H9 (cell line): ENCODE measurements at regions not wholly inside any gene's neighbourhood (a gene's known extent, or its start where the extent isn't known, plus 50 kb on each side); places are given as distances from the start of the nearest gene placed in this dataset.

ENCODE experiments used
- DNase-seq: peaks from one replicate; pipeline ENCODE4 v3.0.0-alpha.2; 2017
- H2AFZ ChIP-seq: one replicate; pipeline ENCODE4 v1.6.1; 2013; ENCODE audit warnings: mild to moderate bottlenecking, low read length, control low read depth, moderate library complexity
- H2AK5ac ChIP-seq: 2 replicates; pipeline ENCODE4 v1.6.1; 2013; ENCODE audit warnings: low read length, control low read depth, mixed read lengths; ENCODE audit not compliant: insufficient read length
- H2BK120ac ChIP-seq: one replicate; pipeline ENCODE4 v1.6.1; 2013; ENCODE audit warnings: low read depth, mild to moderate bottlenecking, low read length, control low read depth, inconsistent platforms; ENCODE audit not compliant: poor library complexity, severe bottlenecking
- H2BK12ac ChIP-seq: 2 replicates; pipeline ENCODE4 v1.6.1; 2013; ENCODE audit warnings: low read length, control low read depth, mixed read lengths, low read depth; ENCODE audit not compliant: insufficient read length
- H2BK15ac ChIP-seq: 2 replicates; pipeline ENCODE4 v1.6.1; 2013; ENCODE audit warnings: low read depth, low read length, control low read depth
- H2BK20ac ChIP-seq: one replicate; pipeline ENCODE4 v1.6.1; 2013; ENCODE audit warnings: low read depth, mild to moderate bottlenecking, low read length, control low read depth, inconsistent platforms; ENCODE audit not compliant: poor library complexity, severe bottlenecking
- H2BK5ac ChIP-seq: 2 replicates; pipeline ENCODE4 v1.6.1; 2013; ENCODE audit warnings: low read length, control low read depth, mixed read lengths; ENCODE audit not compliant: insufficient read length
- H3K14ac ChIP-seq: 2 replicates; pipeline ENCODE4 v1.6.1; 2013; ENCODE audit warnings: low read length, control low read depth; ENCODE audit not compliant: insufficient read depth
- H3K18ac ChIP-seq: 2 replicates; pipeline ENCODE4 v1.6.1; 2013; ENCODE audit warnings: low read depth, mild to moderate bottlenecking, mixed read lengths, low read length, control low read depth; ENCODE audit not compliant: insufficient read length
- H3K23ac ChIP-seq: 2 replicates; pipeline ENCODE4 v1.6.1; 2013; ENCODE audit warnings: low read length, control low read depth, mixed read lengths, low read depth; ENCODE audit not compliant: insufficient read length
- H3K23me2 ChIP-seq: 2 replicates; pipeline ENCODE4 v1.6.1; 2013; ENCODE audit warnings: low read depth, mild to moderate bottlenecking, mixed read lengths, low read length, control low read depth; ENCODE audit not compliant: insufficient read length, poor library complexity, severe bottlenecking
- H3K27ac ChIP-seq: 2 replicates; pipeline ENCODE4 v1.5.1; 2013; ENCODE audit warnings: low read length, control low read depth, mixed read lengths, low read depth; ENCODE audit not compliant: insufficient read length
- H3K27me3 ChIP-seq: 2 replicates; pipeline ENCODE4 v1.6.1; 2013; ENCODE audit warnings: low read length, control low read depth, inconsistent platforms; ENCODE audit not compliant: insufficient read depth
- H3K4ac ChIP-seq: 2 replicates; pipeline ENCODE4 v1.6.1; 2013; ENCODE audit warnings: low read depth, mild to moderate bottlenecking, control low read depth, inconsistent platforms, low read length, moderate library complexity
- H3K4me1 ChIP-seq: 2 replicates; pipeline ENCODE4 v1.6.1; 2013; ENCODE audit warnings: low read length, control low read depth, inconsistent platforms; ENCODE audit not compliant: insufficient read depth
- H3K4me2 ChIP-seq: 2 replicates; pipeline ENCODE4 v1.6.1; 2013; ENCODE audit warnings: low read length, control low read depth, mixed read lengths; ENCODE audit not compliant: insufficient read length, insufficient read depth
- H3K56ac ChIP-seq: 2 replicates; pipeline ENCODE4 v1.6.1; 2013; ENCODE audit warnings: low read depth, mild to moderate bottlenecking, mixed read lengths, low read length, control low read depth; ENCODE audit not compliant: insufficient read length
- H3K79me1 ChIP-seq: 2 replicates; pipeline ENCODE4 v1.6.1; 2013; ENCODE audit warnings: low read depth, mild to moderate bottlenecking, moderate library complexity, low read length, control low read depth, inconsistent platforms; ENCODE audit not compliant: insufficient read depth, poor library complexity, severe bottlenecking
- H3K79me2 ChIP-seq: 2 replicates; pipeline ENCODE4 v1.6.1; 2013; ENCODE audit warnings: low read length, control low read depth, inconsistent platforms; ENCODE audit not compliant: insufficient read depth
- H3K9ac ChIP-seq: 2 replicates; pipeline ENCODE4 v1.6.1; 2013; ENCODE audit warnings: low read length, control low read depth, mixed read lengths; ENCODE audit not compliant: insufficient read length; ENCODE audit errors: extremely low read depth
- H3K9me3 ChIP-seq: one replicate; pipeline ENCODE4 v1.6.1; 2013; ENCODE audit warnings: low read depth, low read length, inconsistent platforms; ENCODE audit not compliant: control insufficient read depth
- H3T11ph ChIP-seq: one replicate; pipeline ENCODE4 v1.6.1; 2013; ENCODE audit warnings: mild to moderate bottlenecking, low read length, control low read depth, inconsistent platforms
- H4K20me1 ChIP-seq: one replicate; pipeline ENCODE4 v1.6.1; 2013; ENCODE audit not compliant: control insufficient read depth, insufficient read length, insufficient read depth
- H4K5ac ChIP-seq: 2 replicates; pipeline ENCODE4 v1.6.1; 2013; ENCODE audit warnings: low read depth, mild to moderate bottlenecking, mixed read lengths, low read length, control low read depth; ENCODE audit not compliant: insufficient read length
- H4K8ac ChIP-seq: replicated peaks from 2 replicates; pipeline ENCODE4 v1.6.1; 2013; ENCODE audit warnings: low read length, control low read depth, mixed read lengths, low read depth; ENCODE audit not compliant: insufficient read length
- H4K91ac ChIP-seq: 2 replicates; pipeline ENCODE4 v1.6.1; 2013; ENCODE audit warnings: low read depth, mild to moderate bottlenecking, moderate library complexity, mixed read lengths, low read length, control low read depth; ENCODE audit not compliant: insufficient read length
- H3K27ac Mint-ChIP-seq, 3 experiments: 2 replicates in 2 of 3; 3 replicates in 1 of 3; pipeline ENCODE4 v1.8.0; 2020 to 2021; ENCODE audit warnings: mixed read lengths in 3 of 3, mild to moderate bottlenecking in 1 of 3, moderate library complexity in 1 of 3
- H3K27me3 Mint-ChIP-seq: 2 replicates; pipeline ENCODE4 v1.8.0; 2021; ENCODE audit warnings: low read depth, mild to moderate bottlenecking, moderate library complexity, mixed read lengths
- H3K36me3 Mint-ChIP-seq, 3 experiments: 2 replicates in 2 of 3; 3 replicates in 1 of 3; pipeline ENCODE4 v1.8.0; 2020 to 2021; ENCODE audit warnings: low read depth in 3 of 3, mixed read lengths in 3 of 3; ENCODE audit not compliant: insufficient read depth in 1 of 3
- H3K4me1 Mint-ChIP-seq, 2 experiments: 2 replicates each; pipeline ENCODE4 v1.8.0; 2020; ENCODE audit warnings: mixed read lengths in 2 of 2
- H3K4me3 Mint-ChIP-seq, 2 experiments: 2 replicates in 1 of 2; 3 replicates in 1 of 2; pipeline ENCODE4 v1.8.0; 2020 to 2021; ENCODE audit warnings: mild to moderate bottlenecking in 2 of 2, mixed read lengths in 2 of 2, moderate library complexity in 1 of 2
- H3K9me3 Mint-ChIP-seq, 2 experiments: 2 replicates in 1 of 2; 3 replicates in 1 of 2; pipeline ENCODE4 v1.8.0; 2020; ENCODE audit warnings: mild to moderate bottlenecking in 2 of 2, mixed read lengths in 2 of 2, moderate library complexity in 1 of 2
- CTCF ChIP-seq: fragments of 200-600 bp; sonication (generic); conservative IDR thresholded peaks from 3 replicates; pipeline ENCODE4 v1.8.0; 2021; ENCODE audit warnings: antibody characterized with exemption, mild to moderate bottlenecking
- WGBS: extraction: QIAGEN DNeasy Blood & Tissue Kit; methylation state at CpG from one replicate; pipeline ENCODE4 v1.1.7; 2013; ENCODE audit warnings: missing lambda C conversion rate, low lambda C conversion rate, mixed read lengths; ENCODE audit not compliant: insufficient read length; ENCODE audit errors: extremely low coverage; 5-methylcytosine and 5-hydroxymethylcytosine counted together

DNA sequence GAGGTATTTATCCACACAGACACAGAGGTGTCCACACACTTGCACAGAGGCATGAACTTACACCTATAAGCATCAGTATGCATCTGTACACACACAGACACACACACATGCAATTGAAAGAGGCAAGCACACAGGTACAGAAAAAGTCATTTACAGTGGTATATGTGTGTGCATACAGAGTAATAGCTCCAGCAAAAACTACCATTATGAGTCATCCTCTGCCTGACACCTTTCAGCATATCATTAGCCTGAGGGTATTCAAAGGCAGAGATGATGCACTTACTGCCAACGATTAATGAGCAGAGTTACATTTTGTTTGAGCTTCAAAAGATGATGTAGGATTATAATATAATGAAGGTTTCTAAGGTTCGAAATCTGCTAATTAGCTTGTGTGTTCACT lies 100.3 kb upstream of the TPRG1 start:
- H3K27ac ChIP-seq: no peak overlapping the region
- no peak overlapping the region for H2AK5ac ChIP-seq
- Mint-ChIP-seq H3K27me3 (no peaks in the 10 kb centered on the region), H3K36me3 (peaks cover 0 to 9% (median 0%) of the 10 kb centered on the region in 3 experiments; a peak in 1 of 7 replicates), H3K9me3 (peaks cover 6 to 10% of the 10 kb centered on the region in 2 experiments; a peak in 3 of 5 replicates), H3K4me1 (no peaks in the 10 kb centered on the region), H3K27ac (no peak overlapping the region), H3K4me3 (no peak overlapping the region)
- DNase-seq: no peak
- H2BK120ac ChIP-seq: no peak overlapping the region
- H2AFZ ChIP-seq: no peak overlapping the region
- H4K5ac ChIP-seq: no peak overlapping the region
- H3K27me3 ChIP-seq: no peaks in the 10 kb centered on the region
- H4K91ac ChIP-seq: no peak overlapping the region
- no peak overlapping the region for H2BK15ac ChIP-seq
- no peak overlapping the region for H3K14ac ChIP-seq
- H2BK5ac ChIP-seq: no peak overlapping the region
- H3K9ac ChIP-seq: no peak overlapping the region
- no peaks in the 10 kb centered on the region for H3K23me2 ChIP-seq
- no peak overlapping the region for H3K4me2 ChIP-seq
- H3K79me1 ChIP-seq: no peaks in the 10 kb centered on the region
- H2BK20ac ChIP-seq: no peak overlapping the region
- no peak for TF ChIP-seq CTCF
- no peaks in the 10 kb centered on the region for H3K9me3 ChIP-seq
- H3K56ac ChIP-seq: no peak overlapping the region
- no peaks in the 10 kb centered on the region for H4K20me1 ChIP-seq
- no peak overlapping the region for H3T11ph ChIP-seq
- no peak overlapping the region for H2BK12ac ChIP-seq
- H3K4me1 ChIP-seq: no peaks in the 10 kb centered on the region
- no peak overlapping the region for H3K23ac ChIP-seq
- H3K4ac ChIP-seq: no peak overlapping the region
- H3K79me2 ChIP-seq: no peaks in the 10 kb centered on the region
- no peak overlapping the region for H4K8ac ChIP-seq
- no peak overlapping the region for H3K18ac ChIP-seq
- no CpG with 5 or more reads among the region's 2 CpGs for WGBS
